K562 (cell line): ENCODE measurements at regions not wholly inside any gene's neighbourhood (a gene's known extent, or its start where the extent isn't known, plus 50 kb on each side); places are given as distances from the start of the nearest gene placed in this dataset.

Experiments used
- ATAC-seq: fragments of 200-7000 bp; cut with Tn5 transposase; 3 replicates; pipeline ENCODE4 v1.9.1; 2020; ENCODE audit warnings: moderate library complexity
- BruUV-seq: library from RNA; stranded (reverse); fragments of 400-500 nt; replicated peaks from 2 replicates; lab custom pipeline; 2021; lab: Mats Ljungman, UMichigan
- CTCF ChIA-PET: fragments of 300-600 bp; formaldehyde crosslinking; extraction: SDS; loops from one replicate; lab custom pipeline; 2021; ENCODE audit warnings: low intra/inter-chr PET ratio; lab: Yijun Ruan, JAX
- POLR2A ChIA-PET: fragments of 300-600, 350-650 bp; sonication (Branson Sonifier 250); formaldehyde crosslinking; extraction: SDS; loops from one replicate; lab custom pipeline; 2021; ENCODE audit warnings: antibody characterized with exemption, inconsistent platforms; lab: Yijun Ruan, JAX
- DNase-seq, 4 experiments: peaks; one replicate each; pipeline versions ENCODE4 v3.0.0 to v3.0.0-alpha.2; 2011 to 2018; ENCODE audit warnings: low spot score in 3 of 4, mixed read lengths in 3 of 4; ENCODE audit errors: extremely low read depth in 1 of 4
- FAIRE-seq: peaks from 2 replicates; lab custom pipeline; 2011; peaks lifted over from hg19 to GRCh38; lab: Jason Lieb, UNC
- H2AFZ ChIP-seq: 2 replicates; pipeline ENCODE4 v1.6.0; 2011; ENCODE audit warnings: low read depth, low read length, control low read depth, inconsistent platforms
- H3K27ac ChIP-seq: fragments of 200-600 bp; 3 replicates; pipeline ENCODE4 v1.8.0; 2011; ENCODE audit warnings: low read depth, mild to moderate bottlenecking, control low read depth, inconsistent platforms, low read length, moderate library complexity, mixed read lengths; ENCODE audit errors: extremely low read depth
- H3K27me3 ChIP-seq, 2 experiments: fragments of 300-600 bp in 1 of 2; 2 replicates in 1 of 2; 3 replicates in 1 of 2; pipeline versions ENCODE4 v1.6.0 to v1.8.0; 2011; ENCODE audit warnings: inconsistent platforms in 2 of 2, low read length in 2 of 2, mild to moderate bottlenecking in 1 of 2, mixed read lengths in 1 of 2, moderate library complexity in 1 of 2; ENCODE audit not compliant: control insufficient read depth in 2 of 2, insufficient read depth in 2 of 2
- H3K36me3 ChIP-seq: fragments of 300-600 bp; 3 replicates; pipeline ENCODE4 v1.8.0; 2011; ENCODE audit warnings: mild to moderate bottlenecking, low read length, inconsistent platforms; ENCODE audit not compliant: control insufficient read depth, insufficient read depth
- H3K4me1 ChIP-seq, 2 experiments: fragments of 200-600 bp in 1 of 2; replicated peaks in 1 of 2; 2 replicates in 1 of 2; 3 replicates in 1 of 2; pipeline versions ENCODE4 v1.5.1 to v1.8.0; 2011; ENCODE audit warnings: inconsistent platforms in 2 of 2, low read length in 2 of 2, mild to moderate bottlenecking in 1 of 2, mixed read lengths in 1 of 2, moderate library complexity in 1 of 2; ENCODE audit not compliant: control insufficient read depth in 2 of 2, insufficient read depth in 2 of 2
- H3K4me2 ChIP-seq: 2 replicates; pipeline ENCODE4 v1.6.1; 2011; ENCODE audit warnings: low read length, control low read depth, inconsistent platforms, mixed read lengths; ENCODE audit not compliant: insufficient read depth
- H3K4me3 ChIP-seq: fragments of 200-600 bp; sonication (generic), shearing (Covaris generic); 2 replicates; pipeline ENCODE4 v1.5.1; 2016; ENCODE audit warnings: control low read depth, inconsistent platforms
- H3K79me2 ChIP-seq: fragments of 200-600 bp; 3 replicates; pipeline ENCODE4 v1.8.0; 2011; ENCODE audit warnings: low read length, inconsistent platforms; ENCODE audit not compliant: control insufficient read depth, insufficient read depth
- H3K9ac ChIP-seq, 2 experiments: 2 replicates each; pipeline versions ENCODE4 v1.6.0 to v1.6.1; 2011; ENCODE audit warnings: low read depth in 2 of 2, low read length in 2 of 2, control low read depth in 1 of 2, inconsistent platforms in 1 of 2, mild to moderate bottlenecking in 1 of 2, mixed read lengths in 1 of 2; ENCODE audit not compliant: insufficient read depth in 1 of 2
- H3K9me1 ChIP-seq: one replicate; pipeline ENCODE4 v1.6.0; 2011; ENCODE audit warnings: inconsistent platforms, mild to moderate bottlenecking, low read length, moderate library complexity; ENCODE audit not compliant: control insufficient read depth, insufficient read depth
- H3K9me3 ChIP-seq: replicated peaks from 2 replicates; pipeline ENCODE4 v1.5.1; 2011; ENCODE audit warnings: low read depth, low read length, inconsistent platforms; ENCODE audit not compliant: control insufficient read depth, insufficient read depth
- H4K20me1 ChIP-seq: replicated peaks from 2 replicates; pipeline ENCODE4 v1.6.1; 2011; ENCODE audit warnings: low read length, inconsistent platforms, mixed read lengths; ENCODE audit not compliant: control insufficient read depth, insufficient read depth
- BCLAF1 ChIP-seq, 2 experiments: fragments of 450-650 bp in 1 of 2; IDR thresholded peaks; 2 replicates each; pipeline ENCODE4 v1.6.1; 2011 to 2017; ENCODE audit warnings: low read depth in 2 of 2, antibody characterized with exemption in 1 of 2, borderline replicate concordance in 1 of 2, low read length in 1 of 2, mild to moderate bottlenecking in 1 of 2, mixed read lengths in 1 of 2; ENCODE audit not compliant: control insufficient read depth in 1 of 2
- EHMT2 ChIP-seq: fragments of 450-650 bp; IDR thresholded peaks from 2 replicates; pipeline ENCODE4 v1.6.1; 2018; ENCODE audit warnings: antibody characterized with exemption
- HINFP ChIP-seq: fragments of 450-650 bp; conservative IDR thresholded peaks from 2 replicates; pipeline ENCODE4 v1.6.1; 2016; ENCODE audit warnings: missing genetic modification characterization, low read depth, mild to moderate bottlenecking, control low read depth, missing compliant biosample characterization
- PHF21A ChIP-seq: fragments of 450-650 bp; IDR thresholded peaks from 2 replicates; pipeline ENCODE4 v1.6.1; 2017; ENCODE audit warnings: low read depth, borderline replicate concordance
- RB1 ChIP-seq: fragments of 450-650 bp; IDR thresholded peaks from 2 replicates; pipeline ENCODE4 v1.6.1; 2017; ENCODE audit warnings: low read depth, mild to moderate bottlenecking
- RUNX1 ChIP-seq: sonication (generic); IDR thresholded peaks from 2 replicates; pipeline ENCODE4 v1.6.1; 2016; ENCODE audit warnings: antibody characterized with exemption, low read depth
- ZBTB8A ChIP-seq: fragments of 450-650 bp; IDR thresholded peaks from 2 replicates; pipeline ENCODE4 v1.6.1; 2018; ENCODE audit warnings: mild to moderate bottlenecking, moderate library complexity; ENCODE audit not compliant: partially characterized antibody
- ZNF140 ChIP-seq: fragments of 250-450 bp; sonication (Bioruptor Pico); IDR thresholded peaks from 2 replicates; pipeline ENCODE4 v1.8.0; 2021; ENCODE audit warnings: moderate library complexity, mild to moderate bottlenecking, inconsistent platforms
- ZNF174 ChIP-seq: fragments of 250-450 bp; sonication (Bioruptor Pico); IDR thresholded peaks from 2 replicates; pipeline ENCODE4 v1.4.0; 2020; ENCODE audit warnings: mild to moderate bottlenecking
- ZNF274 ChIP-seq: IDR thresholded peaks from 2 replicates; pipeline ENCODE4 v1.6.1; 2011; ENCODE audit warnings: low read depth, mild to moderate bottlenecking, low read length, moderate library complexity, borderline replicate concordance
- WGBS: fragments of 100-300 bp; shearing (Covaris generic); methylation state at CpG from one replicate; pipeline ENCODE4 v1.1.6; 2016; ENCODE audit warnings: low coverage, mixed read lengths; ENCODE audit not compliant: insufficient coverage; ENCODE audit errors: missing lambda C conversion rate; 5-methylcytosine and 5-hydroxymethylcytosine counted together
- in situ Hi-C: fragments of 300-500 bp; cut with MboI; formaldehyde crosslinking; loops from 4 replicates; pipeline ENCODE4 v1.15.0; 2018; ENCODE audit warnings: inconsistent platforms, mixed read lengths
- intact Hi-C: fragments of 100-400 bp; cut with micrococcal nuclease; formaldehyde crosslinking; loops from 2 replicates; pipeline ENCODE4 v1.14.2; 2022
- TF ChIP-seq, protein P1 (sequence below): fragments of 250-450 bp; sonication (Bioruptor Pico); IDR thresholded peaks from 2 replicates; pipeline ENCODE4 v1.4.0; 2020; ENCODE audit warnings: mild to moderate bottlenecking, moderate library complexity
- TF ChIP-seq, protein P2 (sequence below): fragments of 450-650 bp; conservative IDR thresholded peaks from 2 replicates; pipeline ENCODE4 v1.6.1; 2016; ENCODE audit warnings: missing genetic modification characterization, low read depth, mild to moderate bottlenecking, missing compliant biosample characterization, moderate library complexity
- TF ChIP-seq, protein P3 (sequence below): fragments of 250-450 bp; sonication (Bioruptor Pico); IDR thresholded peaks from 2 replicates; pipeline ENCODE4 v1.5.0; 2020; ENCODE audit warnings: mild to moderate bottlenecking

GRCh38 chrX:38500141-38500540, 61.2 kb upstream of the TSPAN7 start:
- in situ Hi-C loops (no loop called here), intact Hi-C loops (no loop called here)
- POLR2A ChIA-PET = no interaction called here
- Histone ChIP-seq H3K4me1 (no peaks in the 10 kb centered on the region), H4K20me1 (no peaks in the 10 kb centered on the region), H2AFZ (no peak overlapping the region), H3K27ac (no peak overlapping the region), H3K9me3 (no peaks in the 10 kb centered on the region), H3K27me3 (no peaks in the 10 kb centered on the region), H3K9me1 (no peaks in the 10 kb centered on the region), H3K79me2 (no peaks in the 10 kb centered on the region), H3K4me2 (no peak overlapping the region), H3K36me3 (no peaks in the 10 kb centered on the region), H3K4me3 (no peak overlapping the region), H3K9ac (no peak overlapping the region)
- DNase-seq (no peak), ATAC-seq (no peak), FAIRE-seq (no peak)
- BruUV-seq = no TSS peak
- CTCF ChIA-PET = no interaction called here
- WGBS = 0% methylated on average over 1 of the region's 1 CpG
- TF ChIP-seq ZNF174 (CRISPR knock-in tag) (no peak), RB1 (no peak), RUNX1 (no peak), EHMT2 (no peak), HINFP (tag) (no peak), BCLAF1 (IDR thresholded peaks at IDR 0.05; ENCODE audit: borderline replicate concordance in 1 of 2, control insufficient read depth in 1 of 2, low read depth in 2 of 2, low read length in 1 of 2) (no peak), ZNF140 (CRISPR knock-in tag) (no peak), ZNF274 (no peak), ZBTB8A (no peak), PHF21A (no peak)
- TF ChIP-seq, protein P1, sequence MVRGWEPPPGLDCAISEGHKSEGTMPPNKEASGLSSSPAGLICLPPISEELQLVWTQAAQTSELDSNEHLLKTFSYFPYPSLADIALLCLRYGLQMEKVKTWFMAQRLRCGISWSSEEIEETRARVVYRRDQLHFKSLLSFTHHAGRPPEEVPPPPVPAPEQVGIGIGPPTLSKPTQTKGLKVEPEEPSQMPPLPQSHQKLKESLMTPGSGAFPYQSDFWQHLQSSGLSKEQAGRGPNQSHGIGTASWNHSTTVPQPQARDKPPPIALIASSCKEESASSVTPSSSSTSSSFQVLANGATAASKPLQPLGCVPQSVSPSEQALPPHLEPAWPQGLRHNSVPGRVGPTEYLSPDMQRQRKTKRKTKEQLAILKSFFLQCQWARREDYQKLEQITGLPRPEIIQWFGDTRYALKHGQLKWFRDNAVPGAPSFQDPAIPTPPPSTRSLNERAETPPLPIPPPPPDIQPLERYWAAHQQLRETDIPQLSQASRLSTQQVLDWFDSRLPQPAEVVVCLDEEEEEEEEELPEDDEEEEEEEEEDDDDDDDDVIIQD (CRISPR knock-in tag) = no peak
- TF ChIP-seq, protein P2, sequence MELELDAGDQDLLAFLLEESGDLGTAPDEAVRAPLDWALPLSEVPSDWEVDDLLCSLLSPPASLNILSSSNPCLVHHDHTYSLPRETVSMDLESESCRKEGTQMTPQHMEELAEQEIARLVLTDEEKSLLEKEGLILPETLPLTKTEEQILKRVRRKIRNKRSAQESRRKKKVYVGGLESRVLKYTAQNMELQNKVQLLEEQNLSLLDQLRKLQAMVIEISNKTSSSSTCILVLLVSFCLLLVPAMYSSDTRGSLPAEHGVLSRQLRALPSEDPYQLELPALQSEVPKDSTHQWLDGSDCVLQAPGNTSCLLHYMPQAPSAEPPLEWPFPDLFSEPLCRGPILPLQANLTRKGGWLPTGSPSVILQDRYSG = no peak
- TF ChIP-seq, protein P3, sequence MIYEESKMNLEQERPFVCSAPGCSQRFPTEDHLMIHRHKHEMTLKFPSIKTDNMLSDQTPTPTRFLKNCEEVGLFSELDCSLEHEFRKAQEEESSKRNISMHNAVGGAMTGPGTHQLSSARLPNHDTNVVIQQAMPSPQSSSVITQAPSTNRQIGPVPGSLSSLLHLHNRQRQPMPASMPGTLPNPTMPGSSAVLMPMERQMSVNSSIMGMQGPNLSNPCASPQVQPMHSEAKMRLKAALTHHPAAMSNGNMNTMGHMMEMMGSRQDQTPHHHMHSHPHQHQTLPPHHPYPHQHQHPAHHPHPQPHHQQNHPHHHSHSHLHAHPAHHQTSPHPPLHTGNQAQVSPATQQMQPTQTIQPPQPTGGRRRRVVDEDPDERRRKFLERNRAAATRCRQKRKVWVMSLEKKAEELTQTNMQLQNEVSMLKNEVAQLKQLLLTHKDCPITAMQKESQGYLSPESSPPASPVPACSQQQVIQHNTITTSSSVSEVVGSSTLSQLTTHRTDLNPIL (CRISPR knock-in tag) = no peak
